ENCODE measurements at regions not wholly inside any gene's neighbourhood (a gene's known extent, or its start where the extent isn't known, plus 50 kb on each side); places are given as distances from the start of the nearest gene placed in this dataset.
"Not testable (repeated sequence)": the region's sequence is repeated elsewhere in the genome, so short reads cannot be mapped to it uniquely, and the experiment has no call there.

- no peak for DNase-seq
Measured at GRCh38 chr5:168125445-168126199, 165.8 kb upstream of the WWC1 start.

- DNase-seq, result no peak
Measured at GRCh38 chr5:168126606-168127005, 164.8 kb upstream of the WWC1 start.

- DNase-seq, result no peak
Measured at GRCh38 chr5:168128111-168128510, 163.3 kb upstream of the WWC1 start.

- no peak for DNase-seq
Measured at GRCh38 chr5:168128557-168128956, 162.9 kb upstream of the WWC1 start.

GRCh38 chr5:168131519-168131918 lies 159.9 kb upstream of the WWC1 start:
- no peak for DNase-seq

GRCh38 chr5:168132241-168132641 lies 159.2 kb upstream of the WWC1 start:
- DNase-seq, result no peak

GRCh38 chr5:168135897-168136296 lies 155.5 kb upstream of the WWC1 start:
- no peak for DNase-seq

- no peak for DNase-seq
Measured at GRCh38 chr5:168136340-168136739, 155.1 kb upstream of the WWC1 start.

- DNase-seq, result no peak
Measured at GRCh38 chr5:168137265-168137664, 154.2 kb upstream of the WWC1 start.

GRCh38 chr5:168140241-168140640 lies 151.2 kb upstream of the WWC1 start:
- no peak for DNase-seq

GRCh38 chr5:168142402-168142801 lies 149.0 kb upstream of the WWC1 start:
- DNase-seq, result no peak

- DNase-seq, result not testable (repeated sequence)
Measured at GRCh38 chr5:168143521-168143920, 147.9 kb upstream of the WWC1 start.

- no peak for DNase-seq
Measured at GRCh38 chr5:168147106-168147505, 144.3 kb upstream of the WWC1 start.

GRCh38 chr5:168147568-168148360 lies 143.7 kb upstream of the WWC1 start:
- no peak for DNase-seq

- DNase-seq, result no peak
Measured at GRCh38 chr5:168151041-168151440, 140.4 kb upstream of the WWC1 start.

- peak; percentile 60 for DNase-seq
Measured at GRCh38 chr5:168152660-168153059, 138.8 kb upstream of the WWC1 start.

- no peak for DNase-seq
Measured at GRCh38 chr5:168153263-168153875, 138.1 kb upstream of the WWC1 start.

- DNase-seq, result no peak
Measured at GRCh38 chr5:168153876-168154270, 137.6 kb upstream of the WWC1 start.

- no peak for DNase-seq
Measured at GRCh38 chr5:168155585-168155984, 135.9 kb upstream of the WWC1 start.

GRCh38 chr5:168156170-168156569 lies 135.3 kb upstream of the WWC1 start:
- DNase-seq, result no peak

GRCh38 chr5:168157141-168157540 lies 134.3 kb upstream of the WWC1 start:
- DNase-seq, result no peak

- DNase-seq, result no peak
Measured at GRCh38 chr5:168159425-168159824, 132.0 kb upstream of the WWC1 start.

GRCh38 chr5:168162464-168162863 lies 129.0 kb upstream of the WWC1 start:
- DNase-seq, result no peak

GRCh38 chr5:168163966-168164365 lies 127.5 kb upstream of the WWC1 start:
- DNase-seq, result no peak
